GM20000 (cell line): ENCODE measurements at regions not wholly inside any gene's neighbourhood (a gene's known extent, or its start where the extent isn't known, plus 50 kb on each side); places are given as distances from the start of the nearest gene placed in this dataset.

Experiments used
- DNase-seq: peaks from one replicate; pipeline ENCODE4 v3.0.0; 2012; ENCODE audit warnings: low spot score
- TF ChIP-seq, protein P1 (sequence below): IDR thresholded peaks from 2 replicates; pipeline ENCODE4 v1.5.1; 2012; ENCODE audit warnings: mild to moderate bottlenecking, control low read depth; ENCODE audit errors: extremely low read depth, missing control alignments

DNA sequence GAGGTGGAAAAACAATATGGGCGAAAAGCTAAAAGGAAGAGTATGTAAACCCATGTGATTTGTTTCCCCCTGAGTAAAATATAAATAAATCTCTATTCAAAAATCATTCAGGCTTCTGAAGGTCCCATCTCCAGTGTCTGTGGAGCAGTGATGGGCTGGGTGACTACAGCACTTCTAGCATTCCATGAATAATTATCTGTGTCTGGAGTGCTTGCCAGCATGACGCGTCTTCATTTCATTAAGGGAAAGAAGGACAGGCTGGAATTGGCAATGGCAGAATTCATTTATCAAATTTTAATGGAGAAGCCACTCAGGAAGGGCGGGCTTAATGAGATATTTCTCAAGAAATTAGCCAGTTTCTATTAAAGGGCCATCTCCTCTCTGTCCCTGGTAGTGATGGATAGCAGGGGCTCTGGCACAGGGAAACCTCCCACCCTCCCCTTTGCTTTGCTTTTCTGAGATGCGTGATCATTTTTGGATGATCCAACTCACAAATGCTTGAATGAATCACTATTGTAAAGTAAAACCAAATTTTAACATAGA, 916.3 kb upstream of the SEL1L start:
- no peak for DNase-seq
- TF ChIP-seq, protein P1, sequence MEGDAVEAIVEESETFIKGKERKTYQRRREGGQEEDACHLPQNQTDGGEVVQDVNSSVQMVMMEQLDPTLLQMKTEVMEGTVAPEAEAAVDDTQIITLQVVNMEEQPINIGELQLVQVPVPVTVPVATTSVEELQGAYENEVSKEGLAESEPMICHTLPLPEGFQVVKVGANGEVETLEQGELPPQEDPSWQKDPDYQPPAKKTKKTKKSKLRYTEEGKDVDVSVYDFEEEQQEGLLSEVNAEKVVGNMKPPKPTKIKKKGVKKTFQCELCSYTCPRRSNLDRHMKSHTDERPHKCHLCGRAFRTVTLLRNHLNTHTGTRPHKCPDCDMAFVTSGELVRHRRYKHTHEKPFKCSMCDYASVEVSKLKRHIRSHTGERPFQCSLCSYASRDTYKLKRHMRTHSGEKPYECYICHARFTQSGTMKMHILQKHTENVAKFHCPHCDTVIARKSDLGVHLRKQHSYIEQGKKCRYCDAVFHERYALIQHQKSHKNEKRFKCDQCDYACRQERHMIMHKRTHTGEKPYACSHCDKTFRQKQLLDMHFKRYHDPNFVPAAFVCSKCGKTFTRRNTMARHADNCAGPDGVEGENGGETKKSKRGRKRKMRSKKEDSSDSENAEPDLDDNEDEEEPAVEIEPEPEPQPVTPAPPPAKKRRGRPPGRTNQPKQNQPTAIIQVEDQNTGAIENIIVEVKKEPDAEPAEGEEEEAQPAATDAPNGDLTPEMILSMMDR = no peak

DNA sequence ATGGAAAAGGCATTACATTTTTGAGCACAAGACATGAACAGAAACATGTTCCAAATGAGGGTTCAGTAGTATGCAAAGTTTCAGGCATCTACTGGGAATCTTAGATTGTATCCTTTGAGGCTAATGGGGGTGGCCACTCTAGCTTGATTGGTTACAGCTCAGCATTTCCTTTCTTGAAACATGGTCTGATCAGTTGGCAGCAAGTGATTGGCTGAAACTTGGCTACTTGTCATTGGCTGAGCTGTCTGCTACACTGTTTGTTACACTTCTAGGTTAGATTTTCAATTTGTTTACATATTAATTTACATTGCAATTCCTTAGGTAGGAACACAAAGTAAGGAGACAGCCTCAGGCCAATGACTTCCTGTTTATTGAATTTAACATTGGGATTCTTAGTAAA, 918.0 kb upstream of the SEL1L start:
- TF ChIP-seq, protein P1 = no peak
- no peak for DNase-seq

DNA sequence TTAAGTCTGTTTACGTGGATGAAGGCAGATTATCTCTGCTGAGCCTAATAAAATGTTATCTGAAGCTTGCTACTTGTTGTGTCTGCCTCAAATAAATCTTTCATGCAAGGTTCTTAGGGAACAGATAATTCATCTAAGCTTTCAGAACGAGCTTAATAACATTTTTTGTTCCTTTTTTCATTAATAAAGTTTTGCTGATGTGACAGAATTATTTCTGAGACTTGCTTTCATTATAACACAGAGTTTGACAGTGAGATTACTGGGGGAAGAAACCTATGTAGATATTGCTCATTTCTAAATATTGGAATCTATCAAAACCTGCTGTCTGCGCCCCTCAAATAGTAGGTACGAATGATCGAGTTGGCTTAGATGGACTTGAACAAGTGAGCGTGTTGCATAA, 948.7 kb upstream of the SEL1L start:
- DNase-seq = no peak
- TF ChIP-seq, protein P1 = no peak

DNA sequence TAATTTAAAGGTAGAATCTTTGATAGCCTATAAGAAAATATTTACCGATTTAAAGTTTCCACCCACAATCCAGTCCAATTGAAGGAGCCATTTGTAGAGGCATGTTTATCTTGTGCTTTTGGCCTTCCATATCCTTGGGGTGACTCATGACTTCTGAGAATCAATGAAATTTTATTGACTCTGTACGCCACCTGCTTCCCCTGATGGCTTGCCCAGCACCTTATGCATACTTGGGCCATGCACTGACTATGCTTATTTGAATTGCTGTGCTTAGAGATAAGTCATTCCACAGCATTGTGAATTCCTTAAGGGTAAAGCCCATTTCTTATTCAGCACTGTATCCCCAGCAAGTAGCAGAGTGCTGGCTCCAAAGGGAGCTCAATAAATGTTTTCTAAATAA, 954.8 kb upstream of the SEL1L start:
- TF ChIP-seq, protein P1 = no peak
- no peak for DNase-seq

DNA sequence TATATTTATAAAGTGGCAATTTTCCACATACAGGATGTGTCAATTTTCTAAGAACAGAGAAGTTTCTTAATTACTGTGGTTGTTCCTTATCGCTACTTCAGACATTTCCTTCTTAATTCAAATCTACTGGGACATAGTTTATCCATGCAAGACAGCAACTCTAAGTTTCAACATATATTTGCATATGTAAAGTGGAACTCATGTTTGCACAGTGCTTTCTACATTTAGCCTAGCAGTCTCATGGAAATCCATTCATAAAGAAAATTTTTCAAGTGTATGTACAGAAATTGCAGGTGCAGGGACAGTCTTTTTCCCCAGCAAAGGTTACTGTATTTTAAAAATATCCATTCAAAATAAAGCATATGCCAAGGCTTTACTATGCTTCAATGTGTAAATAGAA, 956.7 kb upstream of the SEL1L start:
- no peak for DNase-seq
- TF ChIP-seq, protein P1 = no peak

DNA sequence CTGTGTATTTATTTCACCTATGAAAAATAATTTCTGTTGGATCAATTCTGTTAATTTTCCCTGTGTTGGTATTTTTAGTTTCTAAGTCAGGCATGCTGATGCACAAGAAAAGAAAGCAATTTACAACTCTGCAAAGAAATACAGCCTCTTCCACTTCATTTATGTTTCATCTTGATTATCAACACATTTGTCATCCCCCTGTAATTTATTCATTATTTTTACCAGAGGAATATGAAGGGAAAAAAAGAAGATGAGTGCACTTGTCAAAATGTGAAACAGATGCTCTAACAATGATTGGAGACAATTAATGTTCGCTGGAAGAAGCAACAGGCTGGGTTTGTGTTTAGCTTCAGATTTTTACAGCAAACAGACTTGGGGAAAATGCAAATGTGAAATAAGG, 958.5 kb upstream of the SEL1L start:
- TF ChIP-seq, protein P1 = no peak
- DNase-seq = no peak

DNA sequence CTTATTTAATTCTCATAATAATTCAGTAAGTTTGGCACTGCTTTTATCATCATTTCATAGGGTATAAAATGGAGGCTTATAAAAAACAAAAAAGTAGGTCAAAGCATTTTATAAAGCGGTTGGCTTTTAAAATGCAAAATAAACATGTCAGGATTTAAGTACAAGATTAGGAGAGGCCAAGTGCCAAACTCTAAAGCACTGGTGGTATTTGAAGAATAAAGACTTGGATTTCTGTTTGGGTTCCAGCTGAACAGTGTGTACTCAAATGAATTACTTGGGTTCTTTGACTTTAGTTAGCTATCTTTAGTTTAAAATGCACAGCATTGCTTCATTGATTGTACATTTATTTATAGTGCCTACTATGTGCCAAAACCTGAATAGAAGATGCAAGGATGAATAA, 966.6 kb upstream of the SEL1L start:
- no peak for DNase-seq
- TF ChIP-seq, protein P1 = no peak
